Stimulated activated naive B cell treated with anti-CD40 and anti-IgM and Interleukin-4, amounts not matched to agents 10 μg/mL and 1 μg/mL and 100 μg/mL, for 72 hours (primary cell): ENCODE measurements at regions not wholly inside any gene's neighbourhood (a gene's known extent, or its start where the extent isn't known, plus 50 kb on each side); places are given as distances from the start of the nearest gene placed in this dataset.

ENCODE experiments used
- ATAC-seq, 2 donors: fragments of 150-1000 bp; cut with Tn5 transposase; replicated peaks; 2 replicates each; pipeline ENCODE4 v1.10.0; 2021; ENCODE audit warnings: moderate library complexity in 1 of 2
- DNase-seq: peaks from one replicate; pipeline ENCODE4 v3.0.0; 2021
- H3K27ac Mint-ChIP-seq: one replicate; pipeline ENCODE4 v1.8.0; 2022; ENCODE audit warnings: mild to moderate bottlenecking, mixed read lengths
- H3K27me3 Mint-ChIP-seq, 2 donors: one replicate each; pipeline ENCODE4 v1.8.0; 2022; ENCODE audit warnings: mixed read lengths in 2 of 2
- H3K36me3 Mint-ChIP-seq, 2 donors: one replicate each; pipeline ENCODE4 v1.8.0; 2022; ENCODE audit warnings: mixed read lengths in 2 of 2, mild to moderate bottlenecking in 1 of 2
- H3K4me1 Mint-ChIP-seq, 2 donors: one replicate each; pipeline ENCODE4 v1.8.0; 2022; ENCODE audit warnings: mixed read lengths in 2 of 2, mild to moderate bottlenecking in 1 of 2
- H3K4me3 Mint-ChIP-seq, 2 donors: one replicate each; pipeline ENCODE4 v1.8.0; 2022; ENCODE audit warnings: mild to moderate bottlenecking in 2 of 2, mixed read lengths in 2 of 2, moderate library complexity in 1 of 2
- H3K9me3 Mint-ChIP-seq, 2 donors: one replicate each; pipeline ENCODE4 v1.8.0; 2022; ENCODE audit warnings: mixed read lengths in 2 of 2, mild to moderate bottlenecking in 1 of 2

DNA sequence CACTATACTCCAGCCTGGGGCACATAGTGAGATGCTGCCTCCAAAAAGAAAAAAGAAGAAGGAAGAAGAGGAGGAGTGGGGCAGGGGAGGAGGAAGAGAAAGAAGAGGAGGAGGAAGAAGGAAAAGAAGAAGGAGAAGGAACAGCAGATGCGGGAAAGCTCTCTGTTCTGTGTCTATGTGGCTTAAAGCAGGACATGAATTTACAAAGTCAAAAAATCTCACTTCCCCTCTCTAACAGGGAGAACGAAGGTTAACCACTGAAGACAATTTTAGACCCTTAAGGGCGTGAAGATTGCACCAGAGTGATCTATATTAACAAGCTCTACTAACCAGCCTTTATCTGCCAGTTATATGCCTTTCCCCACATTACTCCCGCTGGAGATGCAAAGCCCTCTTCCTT is 258.9 kb downstream of the METTL4 start:
- peak in 1 of 2 donors; percentile 51 for ATAC-seq
- Mint-ChIP-seq H3K27ac (no peak overlapping the region), H3K4me1 (peaks cover 5 to 6% of the 10 kb centered on the region in 2 donors), H3K27me3 (peaks cover 15 to 26% of the 10 kb centered on the region in 2 donors), H3K36me3 (no peaks in the 10 kb centered on the region), H3K9me3 (peaks cover 0 to 2% of the 10 kb centered on the region in 2 donors), H3K4me3 (no peak overlapping the region)
- no peak for DNase-seq

DNA sequence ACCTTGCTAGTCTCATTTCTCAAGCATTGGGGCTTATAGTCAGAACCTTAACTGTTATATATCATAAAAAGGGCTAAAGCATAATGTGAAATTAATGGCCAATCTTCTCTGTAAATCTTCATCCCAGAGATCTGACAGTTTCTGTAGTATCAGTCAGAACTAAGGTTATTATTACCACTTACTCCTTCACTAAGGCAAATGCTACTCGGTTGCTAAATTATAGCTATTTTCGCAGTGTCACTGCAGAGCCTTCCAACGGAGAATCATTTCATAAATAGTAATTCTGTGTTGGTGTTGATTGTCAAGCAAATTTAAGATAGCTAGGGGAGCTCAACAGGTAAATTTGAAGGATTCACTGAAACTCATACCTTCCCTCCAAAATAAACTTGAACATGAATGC is 258.0 kb downstream of the METTL4 start:
- ATAC-seq, result no peak
- DNase-seq, result no peak
- Mint-ChIP-seq H3K36me3 (no peaks in the 10 kb centered on the region), H3K4me3 (no peak overlapping the region), H3K4me1 (peaks cover 5 to 6% of the 10 kb centered on the region in 2 donors), H3K9me3 (peaks cover 0 to 2% of the 10 kb centered on the region in 2 donors), H3K27ac (no peak overlapping the region), H3K27me3 (peaks cover 21 to 28% of the 10 kb centered on the region in 2 donors)

DNA sequence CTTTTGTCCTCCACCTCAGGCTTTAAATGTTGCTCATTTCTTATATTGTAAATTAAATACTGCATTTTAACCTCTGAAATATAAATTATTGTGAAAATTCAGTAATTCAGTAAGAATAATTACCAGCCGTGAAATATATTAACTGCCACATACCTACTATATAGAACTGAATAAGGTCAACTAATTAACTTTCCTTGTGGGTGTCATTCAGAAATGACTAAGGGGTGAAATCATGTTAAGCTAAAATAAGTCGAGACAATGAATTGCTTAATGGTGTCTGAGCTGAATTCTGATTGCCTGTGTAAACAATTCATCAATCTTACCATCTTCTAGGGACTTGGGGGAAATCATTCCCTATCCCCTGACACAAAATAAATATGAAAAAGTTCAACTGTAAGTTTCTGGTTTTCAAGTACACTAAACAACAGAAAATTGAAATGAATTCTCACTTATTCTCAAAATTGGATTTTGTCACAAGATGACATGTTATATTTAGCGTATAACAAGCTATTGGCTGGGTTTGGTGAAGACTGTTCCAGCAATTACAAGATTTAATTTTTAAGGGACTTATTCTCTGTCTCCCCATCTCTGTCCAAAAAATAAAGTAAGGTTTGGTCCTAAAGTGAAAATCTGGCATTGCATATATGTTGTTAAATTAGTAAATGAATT is 255.1 kb downstream of the METTL4 start:
- H3K36me3 Mint-ChIP-seq, result no peaks in the 10 kb centered on the region
- peaks cover 30 to 37% of the 10 kb centered on the region in 2 donors for H3K27me3 Mint-ChIP-seq
- H3K27ac Mint-ChIP-seq, result no peak overlapping the region
- DNase-seq (no peak), ATAC-seq (no peak)
- peaks cover 4 to 6% of the 10 kb centered on the region in 2 donors for H3K9me3 Mint-ChIP-seq
- peaks cover 5 to 6% of the 10 kb centered on the region in 2 donors for H3K4me1 Mint-ChIP-seq
- H3K4me3 Mint-ChIP-seq, result no peak overlapping the region

DNA sequence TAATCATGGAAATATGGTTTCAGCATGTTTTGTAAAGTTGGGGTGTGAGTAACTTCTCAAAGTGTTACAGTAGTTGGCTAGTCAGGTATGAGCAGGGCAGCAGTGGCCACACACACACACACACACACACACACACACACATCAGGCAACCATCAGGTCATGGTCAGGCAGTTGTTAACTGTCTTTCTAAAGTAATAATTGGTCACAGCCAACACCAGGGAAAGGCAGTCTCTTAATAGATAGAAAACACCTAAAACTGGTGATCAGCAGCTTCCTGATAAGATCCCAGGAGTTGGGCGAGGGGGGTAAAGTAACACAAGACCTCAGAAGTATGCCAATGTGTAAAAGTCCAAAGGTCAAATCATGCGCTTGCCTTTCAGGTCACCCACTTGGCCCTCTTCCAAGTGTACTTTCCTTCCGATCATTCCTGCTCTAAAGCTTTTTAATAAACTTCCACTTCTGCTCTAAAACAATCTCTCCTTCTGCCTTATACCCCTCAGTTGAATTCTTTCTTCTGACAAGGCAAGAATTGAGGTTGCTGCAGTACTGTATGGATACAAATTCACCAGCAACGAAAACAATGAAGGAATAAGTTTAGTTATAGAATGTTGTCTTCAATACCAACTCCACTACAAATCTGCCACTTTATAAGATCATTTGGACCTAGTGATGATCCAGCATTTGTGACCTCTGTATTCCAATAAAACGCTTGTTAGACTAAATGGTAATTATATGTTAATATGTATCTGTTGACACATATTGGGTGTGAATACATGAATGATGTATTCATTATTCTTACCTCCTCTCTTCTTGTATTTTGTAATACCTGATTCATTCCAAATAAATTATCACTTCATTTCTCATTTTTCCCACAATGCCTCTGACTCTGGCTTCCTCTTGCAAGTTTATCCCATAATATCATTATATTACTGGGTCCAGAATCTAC is 254.3 kb downstream of the METTL4 start:
- Mint-ChIP-seq H3K27me3 (peaks cover 35 to 36% of the 10 kb centered on the region in 2 donors), H3K36me3 (no peaks in the 10 kb centered on the region), H3K27ac (no peak overlapping the region), H3K4me1 (peaks cover 5 to 6% of the 10 kb centered on the region in 2 donors), H3K4me3 (no peak overlapping the region), H3K9me3 (peaks cover 4 to 6% of the 10 kb centered on the region in 2 donors)
- no peak for DNase-seq
- ATAC-seq, result no peak

DNA sequence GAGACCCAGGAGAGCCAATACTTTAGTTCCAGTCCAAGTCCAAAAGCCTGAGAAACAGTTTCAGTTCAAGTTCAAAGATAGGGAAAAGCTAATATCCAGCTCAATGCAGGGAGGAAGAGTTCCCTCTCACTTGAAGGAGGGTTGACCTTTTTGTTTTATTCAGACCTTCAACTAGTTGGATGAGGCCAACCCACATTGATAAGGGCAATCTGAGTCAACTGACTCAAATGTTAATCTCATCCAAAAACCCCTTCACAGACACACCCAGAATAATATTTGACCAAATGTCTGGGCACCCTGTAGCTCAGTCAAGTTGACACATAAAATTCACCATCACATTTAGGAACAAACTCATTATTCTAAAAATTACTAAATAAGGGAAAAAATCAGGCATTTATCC is 246.8 kb downstream of the METTL4 start:
- H3K4me1 Mint-ChIP-seq, result no peaks in the 10 kb centered on the region
- no peak overlapping the region for H3K4me3 Mint-ChIP-seq
- peaks cover 4% of the 10 kb centered on the region in 2 donors for H3K9me3 Mint-ChIP-seq
- no peak for ATAC-seq
- H3K27me3 Mint-ChIP-seq, result peaks cover 23 to 28% of the 10 kb centered on the region in 2 donors
- no peaks in the 10 kb centered on the region for H3K36me3 Mint-ChIP-seq
- no peak for DNase-seq
- H3K27ac Mint-ChIP-seq, result no peak overlapping the region

DNA sequence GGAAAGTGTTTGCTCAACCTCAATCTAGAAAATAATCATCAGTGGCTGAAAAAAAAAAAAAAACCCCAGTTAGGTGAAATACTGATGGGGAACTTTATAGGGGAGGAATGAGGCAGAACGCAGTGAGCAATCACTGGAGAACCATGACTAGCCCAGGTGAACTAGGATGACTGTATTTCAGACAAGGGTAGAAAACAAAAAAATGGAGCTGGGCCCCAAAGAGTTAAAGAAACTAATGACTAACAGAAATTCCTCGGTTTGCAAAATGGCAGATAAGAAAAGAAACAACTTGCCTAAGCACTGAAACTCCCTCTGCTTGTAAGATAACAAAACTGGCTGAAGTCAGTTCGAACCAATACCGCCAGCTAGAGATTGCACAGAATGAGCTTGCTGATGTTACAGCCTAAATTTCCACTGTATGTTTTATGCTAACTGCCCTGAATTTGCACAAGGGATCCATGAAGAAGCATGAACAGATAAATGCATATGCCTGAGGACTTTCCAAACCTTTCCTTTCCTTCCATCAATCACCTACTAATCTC is 245.9 kb downstream of the METTL4 start:
- DNase-seq, result no peak
- Mint-ChIP-seq H3K4me3 (no peak overlapping the region), H3K27me3 (peaks cover 15 to 30% of the 10 kb centered on the region in 2 donors)

DNA sequence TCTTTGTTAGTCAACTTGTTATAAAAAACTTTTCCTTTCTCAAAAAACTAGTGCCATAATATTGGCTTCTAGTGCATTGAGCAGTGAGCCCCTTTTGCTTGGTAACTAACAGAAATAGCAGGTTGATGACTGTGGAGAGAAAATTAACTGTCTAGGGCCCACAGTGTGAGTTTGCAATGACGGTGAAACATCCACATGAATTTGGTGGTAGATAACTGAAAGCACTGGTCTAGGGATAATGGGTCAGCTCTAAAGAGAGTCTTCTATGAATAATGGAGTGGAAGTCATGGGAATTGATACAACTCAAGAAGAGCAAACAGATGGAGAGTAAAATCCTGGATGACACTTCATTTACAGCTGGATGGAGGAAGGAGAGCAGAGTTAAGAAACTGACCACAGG is 245.4 kb downstream of the METTL4 start:
- Mint-ChIP-seq H3K27ac (no peak overlapping the region), H3K36me3 (no peaks in the 10 kb centered on the region), H3K9me3 (no peaks in the 10 kb centered on the region), H3K4me1 (no peaks in the 10 kb centered on the region), H3K27me3 (peaks cover 10 to 27% of the 10 kb centered on the region in 2 donors), H3K4me3 (no peak overlapping the region)
- DNase-seq (no peak), ATAC-seq (no peak)

More for the DNA sequence above, 245.9 kb downstream of the METTL4 start:
- H3K4me1 Mint-ChIP-seq, result no peaks in the 10 kb centered on the region
- no peak for ATAC-seq
- H3K9me3 Mint-ChIP-seq, result no peaks in the 10 kb centered on the region
- H3K36me3 Mint-ChIP-seq, result no peaks in the 10 kb centered on the region
- H3K27ac Mint-ChIP-seq, result no peak overlapping the region

DNA sequence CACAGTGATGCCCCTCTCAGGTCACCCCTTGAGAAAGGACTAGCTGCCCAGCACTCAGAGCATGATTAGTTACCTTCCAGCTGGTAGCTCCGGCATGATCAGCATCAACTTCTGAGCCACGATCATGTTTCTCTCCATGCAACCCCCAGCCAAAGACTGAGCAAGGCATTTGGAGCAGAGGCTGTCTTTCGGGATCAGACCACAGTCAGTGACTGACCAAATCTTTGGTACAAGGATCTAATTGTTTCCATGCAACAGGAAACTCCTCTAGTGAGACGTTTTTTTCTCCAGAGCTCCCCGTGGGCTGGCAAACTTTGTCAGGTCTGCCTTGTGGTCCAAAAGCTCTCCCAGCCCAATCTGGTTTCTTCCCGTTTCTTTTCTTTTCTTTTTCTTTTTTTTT is 244.3 kb downstream of the METTL4 start:
- H3K27me3 Mint-ChIP-seq, result peaks cover 10 to 25% of the 10 kb centered on the region in 2 donors
- no peak overlapping the region for H3K4me3 Mint-ChIP-seq
- no peaks in the 10 kb centered on the region for H3K36me3 Mint-ChIP-seq
- ATAC-seq (no peak), DNase-seq (no peak)
- H3K9me3 Mint-ChIP-seq, result no peaks in the 10 kb centered on the region
- no peak overlapping the region for H3K27ac Mint-ChIP-seq
- no peaks in the 10 kb centered on the region for H3K4me1 Mint-ChIP-seq

DNA sequence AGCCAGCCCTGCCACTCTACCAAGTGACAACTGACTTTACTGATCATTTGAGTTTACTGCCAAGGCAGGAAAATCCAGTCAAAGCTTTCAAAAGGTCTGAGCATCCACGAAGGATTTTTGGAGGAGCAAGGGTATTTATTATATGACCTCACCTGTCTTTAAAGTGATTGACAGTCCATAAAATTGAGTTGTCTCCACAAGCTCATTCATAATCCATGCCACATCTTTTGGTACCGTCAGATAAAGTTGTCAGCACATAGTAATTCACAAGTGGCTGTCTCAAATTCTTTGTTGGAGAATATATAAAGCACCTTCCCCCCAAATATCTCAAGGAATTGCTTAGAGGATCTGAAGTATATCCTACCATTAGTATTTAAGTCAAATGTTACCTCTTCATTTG is 240.5 kb downstream of the METTL4 start:
- H3K9me3 Mint-ChIP-seq, result no peaks in the 10 kb centered on the region
- no peak overlapping the region for H3K27ac Mint-ChIP-seq
- H3K27me3 Mint-ChIP-seq, result peaks cover 16 to 25% of the 10 kb centered on the region in 2 donors
- no peaks in the 10 kb centered on the region for H3K36me3 Mint-ChIP-seq
- H3K4me3 Mint-ChIP-seq, result no peak overlapping the region
- ATAC-seq (no peak), DNase-seq (no peak)
- H3K4me1 Mint-ChIP-seq, result no peaks in the 10 kb centered on the region

DNA sequence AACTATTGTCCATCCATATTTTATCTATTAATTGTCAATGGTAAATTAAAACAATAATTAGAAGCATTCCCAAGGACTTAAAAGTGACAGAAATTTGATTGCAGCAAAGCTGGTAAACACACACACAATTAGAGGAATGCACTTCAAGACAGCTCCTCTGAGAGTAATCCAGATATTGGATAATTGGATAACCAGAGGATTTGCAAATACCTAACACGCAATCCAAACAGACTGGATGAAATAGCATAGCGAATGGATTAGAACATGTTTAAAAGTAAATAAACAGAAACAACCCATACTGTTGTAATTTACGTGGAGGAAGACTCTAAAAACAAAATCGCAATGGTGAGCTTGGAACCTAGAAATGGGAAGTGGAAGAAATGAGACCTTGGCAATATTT is 239.8 kb downstream of the METTL4 start:
- ATAC-seq (no peak), DNase-seq (no peak)
- H3K9me3 Mint-ChIP-seq, result no peaks in the 10 kb centered on the region
- H3K36me3 Mint-ChIP-seq, result no peaks in the 10 kb centered on the region
- peaks cover 16 to 18% of the 10 kb centered on the region in 2 donors for H3K27me3 Mint-ChIP-seq
- H3K4me3 Mint-ChIP-seq, result no peak overlapping the region
- no peak overlapping the region for H3K27ac Mint-ChIP-seq
- no peaks in the 10 kb centered on the region for H3K4me1 Mint-ChIP-seq

DNA sequence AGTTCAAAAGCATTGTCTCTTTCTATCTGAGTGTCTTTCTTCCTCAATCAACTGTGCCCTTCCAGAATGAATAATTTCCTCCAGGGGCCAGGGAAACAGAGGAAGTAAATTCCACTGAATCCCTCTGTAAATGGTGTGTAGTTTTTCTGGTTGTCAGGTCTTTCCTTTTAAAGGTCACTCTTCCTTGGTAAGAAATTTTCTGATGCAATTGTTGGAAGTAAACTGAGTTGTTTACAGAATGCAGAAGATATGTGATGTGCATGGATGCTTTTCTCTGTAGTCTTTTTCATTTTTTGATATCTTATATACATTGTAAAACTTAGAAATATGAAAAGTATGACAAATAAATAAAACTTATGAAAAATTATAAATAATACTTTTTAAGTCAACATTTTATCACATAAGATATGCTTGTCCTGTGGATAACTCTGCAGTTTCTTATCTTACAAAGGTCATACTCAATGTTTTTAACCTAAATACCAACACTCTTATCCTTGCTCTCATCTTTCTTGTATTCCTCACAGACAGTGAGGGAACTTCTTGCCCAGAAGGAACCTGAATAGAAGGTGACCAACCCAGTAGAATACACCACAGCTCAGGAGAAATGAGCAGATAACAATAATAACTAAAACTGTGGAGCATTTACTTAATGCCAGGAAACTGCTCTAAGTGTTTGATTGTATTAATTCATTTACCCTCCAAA is 234.5 kb downstream of the METTL4 start:
- peaks cover 11 to 17% of the 10 kb centered on the region in 2 donors for H3K27me3 Mint-ChIP-seq
- H3K4me1 Mint-ChIP-seq, result no peaks in the 10 kb centered on the region
- DNase-seq (no peak), ATAC-seq (no peak)
- H3K36me3 Mint-ChIP-seq, result no peaks in the 10 kb centered on the region
- no peaks in the 10 kb centered on the region for H3K9me3 Mint-ChIP-seq
- no peak overlapping the region for H3K27ac Mint-ChIP-seq
- no peak overlapping the region for H3K4me3 Mint-ChIP-seq

DNA sequence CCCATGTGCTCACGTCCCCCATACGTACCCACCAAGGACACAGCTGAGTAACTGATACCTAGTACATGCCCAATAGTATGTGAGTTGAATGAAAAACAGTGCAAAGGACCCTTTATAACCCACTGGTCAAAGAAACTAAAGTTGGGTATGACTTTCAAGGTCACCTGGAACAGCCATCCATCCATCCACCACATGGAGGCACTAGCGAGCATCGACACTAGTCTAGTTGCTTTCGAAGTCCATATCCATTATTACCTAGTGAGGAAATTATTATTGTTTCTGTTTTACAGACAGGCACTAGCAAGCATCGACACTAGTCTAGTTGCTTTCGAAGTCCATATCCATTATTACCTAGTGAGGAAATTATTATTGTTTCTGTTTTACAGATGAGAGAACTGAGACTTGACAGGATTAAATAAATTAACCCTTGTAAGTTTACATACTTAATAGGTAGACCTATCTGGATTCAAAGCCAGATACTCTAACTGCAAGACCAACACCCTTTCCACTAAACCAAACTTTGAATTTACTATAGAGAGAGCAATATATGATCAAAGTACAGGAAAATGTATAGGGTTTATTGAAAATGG is 233.7 kb downstream of the METTL4 start:
- Mint-ChIP-seq H3K4me1 (no peaks in the 10 kb centered on the region), H3K9me3 (no peaks in the 10 kb centered on the region), H3K27me3 (peaks cover 9 to 10% of the 10 kb centered on the region in 2 donors), H3K36me3 (no peaks in the 10 kb centered on the region), H3K4me3 (no peak overlapping the region), H3K27ac (no peak overlapping the region)
- DNase-seq (peak; percentile 2), ATAC-seq (peak; percentile 67 to 70)

DNA sequence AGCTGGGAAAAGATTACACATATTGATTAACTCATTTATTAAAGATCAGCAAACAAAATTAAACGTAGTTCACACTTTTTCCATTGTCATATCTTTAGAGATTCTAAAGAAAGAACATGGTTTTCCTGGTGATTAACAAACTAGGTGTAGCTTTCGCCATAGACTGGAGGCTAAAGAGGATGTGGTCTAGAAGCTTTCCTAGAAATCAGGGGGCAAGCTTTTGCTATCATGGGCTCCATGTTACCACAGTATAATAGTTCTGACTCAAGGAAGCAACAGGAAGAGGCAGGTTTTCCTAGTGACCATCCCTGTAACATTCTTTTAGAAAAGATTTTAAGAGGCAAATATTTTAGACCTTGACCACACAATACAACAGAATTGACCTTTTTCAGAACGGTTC is 232.7 kb downstream of the METTL4 start:
- Mint-ChIP-seq H3K4me1 (no peaks in the 10 kb centered on the region), H3K9me3 (no peaks in the 10 kb centered on the region), H3K27me3 (peaks cover 9 to 13% of the 10 kb centered on the region in 2 donors), H3K4me3 (no peak overlapping the region), H3K27ac (no peak overlapping the region), H3K36me3 (no peaks in the 10 kb centered on the region)
- DNase-seq (no peak), ATAC-seq (no peak)

DNA sequence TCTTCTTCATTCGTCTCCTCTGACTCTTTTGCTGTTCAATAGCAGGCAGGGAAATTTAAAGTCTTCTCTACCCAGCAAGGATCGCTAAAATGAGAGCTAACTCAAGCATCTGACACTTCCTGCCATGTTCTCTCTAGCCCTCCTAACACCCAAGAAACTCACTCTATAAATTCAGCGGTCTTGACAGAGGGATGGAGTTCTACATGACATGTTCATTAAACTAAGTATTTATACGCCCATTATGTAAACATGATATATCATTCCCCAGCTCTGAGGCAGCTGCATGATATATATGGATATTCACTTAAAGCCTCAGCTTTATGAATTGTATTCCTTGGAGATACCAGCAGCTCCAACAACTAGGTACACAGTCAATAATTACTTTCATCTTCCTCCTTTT is 231.0 kb downstream of the METTL4 start:
- no peak overlapping the region for H3K4me3 Mint-ChIP-seq
- H3K9me3 Mint-ChIP-seq, result no peaks in the 10 kb centered on the region
- H3K4me1 Mint-ChIP-seq, result no peaks in the 10 kb centered on the region
- H3K36me3 Mint-ChIP-seq, result no peaks in the 10 kb centered on the region
- ATAC-seq (no peak), DNase-seq (no peak)
- peaks cover 9 to 13% of the 10 kb centered on the region in 2 donors for H3K27me3 Mint-ChIP-seq
- H3K27ac Mint-ChIP-seq, result no peak overlapping the region
